ENCODE measurements at regions not wholly inside any gene's neighbourhood (a gene's known extent, or its start where the extent isn't known, plus 50 kb on each side); places are given as distances from the start of the nearest gene placed in this dataset.
"Not testable (repeated sequence)": the region's sequence is repeated elsewhere in the genome, so short reads cannot be mapped to it uniquely, and the experiment has no call there.

GRCh38 chr21:9820579-9820978, 700.8 kb upstream of the TPTE start:
- not testable (repeated sequence) for TF ChIP-seq CTCF, POLR2A (IDR thresholded peaks at IDR 0.05)
